ENCODE measurements at regions not wholly inside any gene's neighbourhood (a gene's known extent, or its start where the extent isn't known, plus 50 kb on each side); places are given as distances from the start of the nearest gene placed in this dataset.

GRCh38 chr20:51220293-51220706 is 197.4 kb upstream of the KCNG1 start:
- DNase-seq (ENCODE audit: low read depth in 3 of 3, low spot score in 1 of 3) = peak in 2 of 3 donors; percentile 4 to 51

GRCh38 chr20:51219544-51219943 is 196.6 kb upstream of the KCNG1 start:
- DNase-seq (ENCODE audit: low read depth in 3 of 3, low spot score in 1 of 3) = no peak

- DNase-seq (ENCODE audit: low read depth in 3 of 3, low spot score in 1 of 3) = no peak
Observed at GRCh38 chr20:51218603-51219002, 195.7 kb upstream of the KCNG1 start.

- no peak for DNase-seq (ENCODE audit: low read depth in 3 of 3, low spot score in 1 of 3)
Observed at GRCh38 chr20:51217347-51218045, 194.6 kb upstream of the KCNG1 start.

- DNase-seq (ENCODE audit: low read depth in 3 of 3, low spot score in 1 of 3) = no peak
Observed at GRCh38 chr20:51216850-51217249, 193.9 kb upstream of the KCNG1 start.

- no peak for DNase-seq (ENCODE audit: low read depth in 3 of 3, low spot score in 1 of 3)
Observed at GRCh38 chr20:51212816-51213215, 189.9 kb upstream of the KCNG1 start.

- DNase-seq (ENCODE audit: low read depth in 3 of 3, low spot score in 1 of 3) = no peak
Observed at GRCh38 chr20:51211191-51211590, 188.3 kb upstream of the KCNG1 start.

GRCh38 chr20:51210084-51210483 is 187.2 kb upstream of the KCNG1 start:
- no peak for DNase-seq (ENCODE audit: low read depth in 3 of 3, low spot score in 1 of 3)

GRCh38 chr20:51208162-51208561 is 185.3 kb upstream of the KCNG1 start:
- no peak for DNase-seq (ENCODE audit: low read depth in 3 of 3, low spot score in 1 of 3)

- DNase-seq (ENCODE audit: low read depth in 3 of 3, low spot score in 1 of 3) = no peak
Observed at GRCh38 chr20:51206032-51206662, 183.2 kb upstream of the KCNG1 start.

GRCh38 chr20:51204794-51205193 is 181.9 kb upstream of the KCNG1 start:
- DNase-seq (ENCODE audit: low read depth in 3 of 3, low spot score in 1 of 3) = no peak

GRCh38 chr20:51204051-51204715 is 181.3 kb upstream of the KCNG1 start:
- no peak for DNase-seq (ENCODE audit: low read depth in 3 of 3, low spot score in 1 of 3)

GRCh38 chr20:51202304-51202703 is 179.4 kb upstream of the KCNG1 start:
- no peak for DNase-seq (ENCODE audit: low read depth in 3 of 3, low spot score in 1 of 3)

GRCh38 chr20:51199920-51200319 is 177.0 kb upstream of the KCNG1 start:
- DNase-seq (ENCODE audit: low read depth in 3 of 3, low spot score in 1 of 3) = no peak

- DNase-seq (ENCODE audit: low read depth in 3 of 3, low spot score in 1 of 3) = no peak
Observed at GRCh38 chr20:51198876-51199523, 176.1 kb upstream of the KCNG1 start.

GRCh38 chr20:51198238-51198637 is 175.3 kb upstream of the KCNG1 start:
- no peak for DNase-seq (ENCODE audit: low read depth in 3 of 3, low spot score in 1 of 3)

GRCh38 chr20:51196991-51197651 is 174.2 kb upstream of the KCNG1 start:
- no peak for DNase-seq (ENCODE audit: low read depth in 3 of 3, low spot score in 1 of 3)

- no peak for DNase-seq (ENCODE audit: low read depth in 3 of 3, low spot score in 1 of 3)
Observed at GRCh38 chr20:51195990-51196389, 173.1 kb upstream of the KCNG1 start.

- no peak for DNase-seq (ENCODE audit: low read depth in 3 of 3, low spot score in 1 of 3)
Observed at GRCh38 chr20:51195419-51195901, 172.6 kb upstream of the KCNG1 start.

GRCh38 chr20:51193066-51193772 is 170.3 kb upstream of the KCNG1 start:
- no peak for DNase-seq (ENCODE audit: low read depth in 3 of 3, low spot score in 1 of 3)

GRCh38 chr20:51190783-51191180 is 167.9 kb upstream of the KCNG1 start:
- no peak for DNase-seq (ENCODE audit: low read depth in 3 of 3, low spot score in 1 of 3)
